ENCODE measurements at regions not wholly inside any gene's neighbourhood (a gene's known extent, or its start where the extent isn't known, plus 50 kb on each side); places are given as distances from the start of the nearest gene placed in this dataset.

GRCh38 chr3:30372837-30373236, 233.6 kb upstream of the TGFBR2 start:
- Histone ChIP-seq H3K4me3 (ENCODE audit: insufficient read depth, low read depth, low read length) (no peak overlapping the region), H4K8ac (ENCODE audit: low read depth in 2 of 2, low read length in 2 of 2) (no peak overlapping the region), H3K79me1 (ENCODE audit: low read depth in 1 of 2, low read length in 2 of 2) (no peaks in the 10 kb centered on the region), H3K18ac (ENCODE audit: low read depth, low read length) (no peak overlapping the region), H3K4ac (ENCODE audit: low read depth, low read length) (no peak overlapping the region), H3K9me1 (ENCODE audit: insufficient read depth, low read length) (no peaks in the 10 kb centered on the region; the same call in 1 of the 2 replicates), H3K9ac (ENCODE audit: low read depth, low read length) (no peak overlapping the region), H3K27me3 (ENCODE audit: control insufficient read depth, insufficient read depth, low read length) (no peaks in the 10 kb centered on the region), H4K91ac (ENCODE audit: insufficient read depth, low read depth, low read length) (no peak overlapping the region), H3K4me1 (ENCODE audit: control insufficient read depth, insufficient read depth, low read length) (peaks cover 2% of the 10 kb centered on the region), H4K20me1 (ENCODE audit: insufficient read depth, low read length) (no peaks in the 10 kb centered on the region), H2AK5ac (ENCODE audit: low read depth, low read length) (0 out of 2 replicates have a peak overlapping the region, but pooled peaks have one; percentile 38), H3K4me2 (ENCODE audit: low read depth, low read length) (no peak overlapping the region), H2BK20ac (ENCODE audit: low read depth, low read length) (no peak overlapping the region), H4K5ac (ENCODE audit: low read depth, low read length) (no peak overlapping the region), H2BK120ac (ENCODE audit: low read depth, low read length) (no peak overlapping the region), H3K23ac (ENCODE audit: low read depth, low read length) (no peak overlapping the region), H2BK5ac (ENCODE audit: low read depth, low read length, poor library complexity, severe bottlenecking) (no peak overlapping the region), H2AK9ac (replicated peaks; ENCODE audit: low read depth, low read length, poor library complexity) (no peak overlapping the region), H3K56ac (ENCODE audit: extremely low read depth, insufficient read depth, low read length) (no peak overlapping the region), H2BK15ac (ENCODE audit: low read depth, low read length) (no peak overlapping the region), H3K36me3 (ENCODE audit: control insufficient read depth, insufficient read depth, low read length) (no peaks in the 10 kb centered on the region), H3K27ac (ENCODE audit: insufficient read depth, low read length) (no peak overlapping the region), H3K9me3 (ENCODE audit: control insufficient read depth, insufficient read depth, low read length) (no peaks in the 10 kb centered on the region), H3K14ac (replicated peaks; ENCODE audit: low read depth, low read length) (no peak overlapping the region), H2AFZ (replicated peaks; ENCODE audit: low read length, poor library complexity) (peak overlapping the region; percentile 4)
- dilution Hi-C loops (cut with HindIII; ENCODE audit: low sequenced_read_pairs, unreplicated experiment) = no loop called here
- CTCF ChIA-PET = no interaction called here
- TF ChIP-seq MXI1 (IDR thresholded peaks at IDR 0.05; ENCODE audit: borderline replicate concordance, low read depth, low read length) = no peak
- TF ChIP-seq ELK1 (IDR thresholded peaks at IDR 0.05; ENCODE audit: borderline replicate concordance, low read depth, low read length) = no peak
- TF ChIP-seq MAFK (IDR thresholded peaks at IDR 0.05; ENCODE audit: low read depth, low read length) = no peak
- 20% methylated on average over 1 of the region's 3 CpGs; no CpG with 5 or more reads in 1 of the 2 experiments for whole genome bisulfite sequencing, 2 experiments (ENCODE audit: extremely low coverage in 2 of 2, insufficient read length in 1 of 2)
- POLR2A ChIA-PET (ENCODE audit: unreplicated experiment) = no interaction called here
- in situ Hi-C loops (cut with MboI; ENCODE audit: low sequenced_read_pairs) = no loop called here
- no TSS peak for BruUV-seq (replicated peaks)
- no peak for DNase-seq
- intact Hi-C loops (cut with micrococcal nuclease) = no loop called here
- no peak for ATAC-seq (ENCODE audit: low read depth)

All from IMR-90 (cell line).